ENCODE measurements at regions not wholly inside any gene's neighbourhood (a gene's known extent, or its start where the extent isn't known, plus 50 kb on each side); places are given as distances from the start of the nearest gene placed in this dataset.

DNA sequence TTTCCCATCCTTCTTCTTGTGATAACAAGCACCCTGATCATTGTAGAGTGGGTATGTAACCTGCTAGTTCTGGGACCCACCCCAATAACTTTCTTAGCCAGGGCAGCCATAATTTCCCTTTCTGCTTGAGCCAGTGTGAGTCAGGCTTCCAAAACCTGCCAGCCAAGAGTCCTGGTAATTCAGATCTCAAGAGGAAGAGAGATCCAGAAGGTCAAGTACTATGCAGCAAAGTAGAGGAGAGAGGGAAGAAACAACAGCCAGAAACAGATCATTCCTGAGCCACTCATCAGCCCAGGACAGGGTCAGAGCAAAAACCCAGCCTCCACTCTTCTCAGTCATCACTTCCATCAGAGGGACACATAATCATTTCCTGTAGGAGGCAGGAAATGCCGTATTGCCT is 182.0 kb downstream of the DICER1 start:
- no peaks in the 10 kb centered on the region for H3K36me3 Mint-ChIP-seq
- peaks cover 24% of the 10 kb centered on the region for H3K27me3 Mint-ChIP-seq
- no peak for DNase-seq
- no peak overlapping the region for H3K4me3 Mint-ChIP-seq
- no peaks in the 10 kb centered on the region for H3K4me1 Mint-ChIP-seq
- H3K9me3 Mint-ChIP-seq = no peaks in the 10 kb centered on the region
- no peak overlapping the region for H3K27ac Mint-ChIP-seq
- CTCF ChIA-PET = no interaction called here

DNA sequence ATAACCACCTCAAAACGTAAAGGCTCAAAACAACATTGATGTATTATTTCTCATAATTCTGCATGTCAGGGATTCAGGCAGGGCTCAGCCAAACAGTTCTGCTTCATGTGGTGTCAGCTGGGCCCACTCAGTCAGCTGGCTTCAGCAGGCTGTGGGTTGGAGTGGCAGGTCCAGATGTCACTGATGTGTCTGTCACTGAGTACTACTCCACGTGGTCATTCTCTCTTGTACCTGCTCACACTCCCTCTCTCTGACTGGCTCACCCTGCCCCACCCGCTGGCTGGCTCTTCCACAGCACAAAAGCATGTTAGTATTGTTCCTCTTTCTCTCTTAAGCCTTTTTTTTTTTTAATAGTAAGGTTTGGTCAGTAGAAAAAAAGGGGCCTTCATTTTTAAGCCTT is 182.4 kb downstream of the DICER1 start:
- Mint-ChIP-seq H3K36me3 (no peaks in the 10 kb centered on the region), H3K4me3 (no peak overlapping the region), H3K4me1 (no peaks in the 10 kb centered on the region), H3K27ac (no peak overlapping the region), H3K27me3 (peaks cover 24% of the 10 kb centered on the region), H3K9me3 (no peaks in the 10 kb centered on the region)
- CTCF ChIA-PET = no interaction called here
- DNase-seq = no peak

DNA sequence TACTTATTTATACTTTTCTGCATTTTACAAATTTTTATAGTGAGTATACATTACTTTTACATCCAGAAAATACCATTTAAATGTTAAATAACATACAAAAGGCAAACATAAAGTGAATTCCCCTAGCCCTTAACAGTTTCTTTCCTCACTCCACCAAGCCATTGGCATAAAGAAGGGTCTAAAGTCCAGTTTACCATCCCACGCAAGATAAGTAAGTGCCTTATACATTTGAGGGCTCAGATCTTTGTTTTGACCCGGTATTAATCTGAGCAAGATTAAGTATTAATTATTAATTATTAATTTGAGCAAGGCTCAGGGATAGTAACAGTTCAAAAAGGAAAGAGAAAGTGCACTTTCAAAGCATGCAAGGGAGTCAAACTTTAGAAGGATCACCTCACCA is 182.9 kb downstream of the DICER1 start:
- Mint-ChIP-seq H3K9me3 (no peaks in the 10 kb centered on the region), H3K27ac (no peak overlapping the region), H3K36me3 (no peaks in the 10 kb centered on the region), H3K27me3 (peaks cover 26% of the 10 kb centered on the region), H3K4me1 (no peaks in the 10 kb centered on the region), H3K4me3 (no peak overlapping the region)
- CTCF ChIA-PET = no interaction called here
- no peak for DNase-seq

DNA sequence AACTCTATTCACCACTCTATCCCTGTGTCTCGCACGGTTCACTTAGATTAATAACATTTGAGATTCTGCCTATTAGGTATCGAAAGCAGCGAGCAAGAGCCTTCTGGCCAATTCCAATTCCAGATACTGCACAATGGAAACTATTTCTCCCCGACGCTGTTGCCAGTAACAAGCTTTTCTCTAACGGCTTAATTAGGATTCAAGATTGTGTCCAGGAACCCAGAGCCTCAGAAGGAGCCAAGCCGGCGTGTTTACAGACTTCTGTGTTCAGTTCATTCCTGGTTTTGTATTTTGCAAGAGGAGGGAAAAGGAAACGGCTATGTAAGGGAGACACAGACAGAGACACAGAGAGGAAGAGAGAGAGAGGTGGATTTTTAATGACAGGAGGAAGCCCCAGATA is 185.6 kb downstream of the DICER1 start:
- H3K9me3 Mint-ChIP-seq = no peaks in the 10 kb centered on the region
- peaks cover 27% of the 10 kb centered on the region for H3K27me3 Mint-ChIP-seq
- H3K27ac Mint-ChIP-seq = no peak overlapping the region
- no peak overlapping the region for H3K4me3 Mint-ChIP-seq
- CTCF ChIA-PET = no interaction called here
- H3K36me3 Mint-ChIP-seq = no peaks in the 10 kb centered on the region
- no peaks in the 10 kb centered on the region for H3K4me1 Mint-ChIP-seq
- no peak for DNase-seq

DNA sequence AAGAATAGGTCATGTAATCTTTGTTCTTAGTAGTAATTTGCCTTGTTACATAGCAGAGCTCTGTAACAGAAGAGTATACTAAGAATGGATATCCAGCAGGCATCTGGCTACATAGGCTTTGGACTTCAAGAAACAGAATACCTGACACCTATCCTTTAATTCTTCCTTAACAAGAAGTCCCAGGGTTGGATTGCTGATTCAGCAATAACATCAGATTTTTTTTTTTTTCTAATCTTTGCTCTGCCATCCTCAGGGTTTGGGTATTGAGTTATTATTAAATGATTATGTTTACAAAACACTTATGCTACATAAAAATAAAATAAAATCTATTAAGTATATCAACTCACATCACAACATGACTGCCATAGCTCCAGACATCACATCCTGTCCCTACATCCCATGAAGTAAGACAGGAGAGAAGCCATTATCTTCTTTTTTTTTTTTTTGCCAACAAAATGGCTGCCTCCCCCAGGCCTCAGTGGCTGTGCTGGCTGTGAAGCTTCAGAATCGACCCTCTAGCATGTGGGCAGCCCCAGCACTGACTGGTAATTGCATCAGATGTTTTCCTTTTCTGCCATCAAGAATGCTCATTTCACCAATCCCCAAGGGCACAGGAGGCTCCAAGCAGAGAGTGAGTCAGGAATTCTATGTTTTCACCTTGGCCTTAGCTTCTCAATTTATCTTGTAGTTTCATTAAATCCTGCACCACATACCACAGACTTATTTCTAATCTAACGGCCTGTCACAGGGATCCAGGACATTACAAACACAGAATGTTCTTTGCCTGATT is 186.2 kb downstream of the DICER1 start:
- CTCF ChIA-PET = interaction anchor here (0.6 kb wide), 1 partner anchor 283 kb away, joined by 5 read pairs; no protein-coding TSS in a partner anchor
- DNase-seq = no peak
- H3K9me3 Mint-ChIP-seq = no peaks in the 10 kb centered on the region
- no peak overlapping the region for H3K27ac Mint-ChIP-seq
- H3K36me3 Mint-ChIP-seq = no peaks in the 10 kb centered on the region
- peaks cover 27% of the 10 kb centered on the region for H3K27me3 Mint-ChIP-seq
- no peak overlapping the region for H3K4me3 Mint-ChIP-seq
- H3K4me1 Mint-ChIP-seq = no peaks in the 10 kb centered on the region

DNA sequence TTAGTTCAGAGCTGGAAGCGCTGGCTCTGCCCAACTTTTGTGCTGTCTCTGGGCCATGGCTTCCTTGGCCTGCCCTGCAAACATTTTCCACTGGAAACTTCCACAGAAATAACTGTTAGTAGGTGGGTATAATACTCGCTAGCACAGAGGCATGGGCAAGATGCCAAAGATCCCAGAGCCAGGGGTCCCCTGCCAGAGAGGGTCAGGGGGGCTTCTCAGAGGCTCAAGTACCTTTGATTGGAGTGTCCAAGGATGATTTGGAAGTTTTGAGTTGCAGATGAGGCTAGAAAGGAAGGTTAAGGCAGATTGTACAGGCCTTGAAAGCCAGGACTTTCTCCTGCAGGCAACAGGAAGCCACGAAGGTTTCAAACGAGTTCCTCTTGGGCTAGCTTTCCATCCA is 187.6 kb downstream of the DICER1 start:
- DNase-seq = no peak
- Mint-ChIP-seq H3K9me3 (no peaks in the 10 kb centered on the region), H3K36me3 (no peaks in the 10 kb centered on the region), H3K4me1 (no peaks in the 10 kb centered on the region), H3K27ac (no peak overlapping the region), H3K4me3 (no peak overlapping the region), H3K27me3 (peaks cover 21% of the 10 kb centered on the region)
- CTCF ChIA-PET = interaction anchor here (0.6 kb wide), 1 partner anchor 321 kb away, joined by 3 read pairs; no protein-coding TSS in a partner anchor

DNA sequence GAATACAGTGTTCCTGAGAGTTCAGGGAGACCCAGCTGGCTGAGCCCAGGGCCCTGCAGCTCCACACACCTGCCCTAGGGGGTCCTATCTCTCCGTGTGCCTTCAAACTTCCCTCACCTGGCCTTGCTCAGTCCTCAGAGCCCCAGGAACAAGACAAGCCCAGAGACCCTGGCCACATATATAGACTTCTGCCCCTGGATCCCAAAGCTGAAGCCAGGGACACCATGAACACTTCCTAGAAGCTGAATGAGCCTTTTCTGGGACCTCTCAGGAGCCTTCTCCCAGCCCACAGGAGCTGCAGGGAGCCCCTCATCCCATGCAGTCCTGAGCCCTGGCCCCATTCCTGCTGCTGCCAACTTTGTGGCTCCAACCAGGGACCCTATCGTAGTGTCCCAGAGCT is 190.5 kb downstream of the DICER1 start:
- Mint-ChIP-seq H3K27me3 (peaks cover 27% of the 10 kb centered on the region), H3K4me3 (no peak overlapping the region), H3K9me3 (no peaks in the 10 kb centered on the region), H3K27ac (no peak overlapping the region), H3K36me3 (no peaks in the 10 kb centered on the region), H3K4me1 (no peaks in the 10 kb centered on the region)
- CTCF ChIA-PET = no interaction called here
- DNase-seq = no peak

DNA sequence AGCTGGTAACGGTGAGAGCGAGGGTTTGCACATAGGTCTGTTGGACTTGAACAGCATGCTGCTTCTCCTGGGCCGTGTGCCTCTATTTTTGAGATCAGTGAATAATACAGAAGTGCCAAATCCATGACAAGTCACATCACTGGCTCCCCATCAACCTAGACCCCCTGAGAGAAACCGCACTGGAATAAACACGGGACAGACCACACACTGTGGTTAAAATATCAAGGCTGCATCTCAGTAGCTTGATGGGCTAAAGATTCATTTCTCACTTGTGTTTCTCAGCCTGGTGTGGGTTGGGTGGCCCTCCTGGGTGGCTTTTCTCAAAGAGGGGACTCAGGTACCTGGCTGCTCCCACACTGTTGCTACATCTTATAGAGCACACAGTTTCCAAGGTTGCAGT is 191.0 kb downstream of the DICER1 start:
- H3K27me3 Mint-ChIP-seq = peaks cover 30% of the 10 kb centered on the region
- no peak for DNase-seq
- CTCF ChIA-PET = no interaction called here
- no peaks in the 10 kb centered on the region for H3K9me3 Mint-ChIP-seq
- no peaks in the 10 kb centered on the region for H3K4me1 Mint-ChIP-seq
- no peak overlapping the region for H3K27ac Mint-ChIP-seq
- no peaks in the 10 kb centered on the region for H3K36me3 Mint-ChIP-seq
- H3K4me3 Mint-ChIP-seq = no peak overlapping the region

DNA sequence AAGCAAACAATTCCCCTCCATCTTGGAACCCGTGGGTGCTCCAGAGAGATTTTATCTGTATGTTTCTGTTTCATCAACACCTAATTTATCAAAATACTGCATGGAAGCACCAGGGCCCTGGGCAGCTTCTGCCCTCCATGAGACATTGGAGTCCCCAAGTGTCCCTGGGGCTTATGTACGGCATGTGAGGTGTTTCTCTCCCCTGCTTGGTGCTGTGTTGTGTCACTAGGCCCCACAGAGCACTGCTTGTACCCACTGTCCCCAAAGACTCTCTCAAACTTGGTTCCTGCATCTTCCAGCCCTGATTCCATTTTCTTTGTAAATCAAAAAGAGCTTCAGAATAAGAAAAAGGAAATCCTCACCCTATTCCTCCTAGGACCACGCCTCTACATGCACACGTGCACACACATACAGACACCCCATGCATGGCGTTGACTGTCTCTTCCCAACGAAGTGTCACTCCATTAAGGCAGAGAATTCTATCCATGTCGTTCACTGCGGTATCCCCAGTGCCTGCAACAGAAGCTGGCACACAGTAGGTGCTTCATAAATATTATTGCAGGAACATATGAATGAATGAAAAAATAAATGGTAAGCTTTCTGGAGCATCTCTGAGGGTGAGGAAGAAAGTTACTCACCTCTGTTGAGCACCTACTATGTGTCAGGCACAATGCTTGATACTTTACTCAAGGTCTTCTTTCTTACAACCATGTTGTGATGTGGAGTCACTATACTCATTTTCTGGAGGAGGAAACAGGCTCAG is 191.6 kb downstream of the DICER1 start:
- H3K9me3 Mint-ChIP-seq = no peaks in the 10 kb centered on the region

DNA sequence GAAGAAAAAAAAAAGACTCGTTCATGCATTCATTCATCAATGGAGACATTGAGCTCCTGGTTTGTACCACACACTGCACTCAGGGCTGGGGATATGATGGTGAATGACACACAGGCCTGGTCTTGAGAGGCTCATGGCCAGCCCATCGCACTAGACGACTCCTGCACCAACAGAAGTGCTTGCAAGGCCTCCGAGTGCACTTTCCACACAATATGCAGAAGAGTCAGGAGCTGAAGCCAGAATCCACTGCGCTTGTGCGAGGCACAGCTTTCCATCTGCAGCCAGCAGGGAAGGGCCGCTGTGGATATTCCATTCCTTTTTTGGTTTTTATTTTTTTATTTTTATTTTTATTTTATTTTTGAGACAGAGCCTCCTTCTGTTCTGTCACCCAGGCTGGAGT is 192.4 kb downstream of the DICER1 start:
- no peak overlapping the region for H3K27ac Mint-ChIP-seq
- CTCF ChIA-PET = no interaction called here
- no peaks in the 10 kb centered on the region for H3K36me3 Mint-ChIP-seq
- H3K4me3 Mint-ChIP-seq = no peak overlapping the region
- peaks cover 26% of the 10 kb centered on the region for H3K27me3 Mint-ChIP-seq
- DNase-seq = no peak
- H3K4me1 Mint-ChIP-seq = no peaks in the 10 kb centered on the region
- H3K9me3 Mint-ChIP-seq = no peaks in the 10 kb centered on the region

More for the DNA sequence above, 191.6 kb downstream of the DICER1 start:
- CTCF ChIA-PET = no interaction called here
- Mint-ChIP-seq H3K4me3 (no peak overlapping the region), H3K4me1 (no peaks in the 10 kb centered on the region), H3K27me3 (peaks cover 30% of the 10 kb centered on the region), H3K36me3 (no peaks in the 10 kb centered on the region), H3K27ac (no peak overlapping the region)
- no peak for DNase-seq

DNA sequence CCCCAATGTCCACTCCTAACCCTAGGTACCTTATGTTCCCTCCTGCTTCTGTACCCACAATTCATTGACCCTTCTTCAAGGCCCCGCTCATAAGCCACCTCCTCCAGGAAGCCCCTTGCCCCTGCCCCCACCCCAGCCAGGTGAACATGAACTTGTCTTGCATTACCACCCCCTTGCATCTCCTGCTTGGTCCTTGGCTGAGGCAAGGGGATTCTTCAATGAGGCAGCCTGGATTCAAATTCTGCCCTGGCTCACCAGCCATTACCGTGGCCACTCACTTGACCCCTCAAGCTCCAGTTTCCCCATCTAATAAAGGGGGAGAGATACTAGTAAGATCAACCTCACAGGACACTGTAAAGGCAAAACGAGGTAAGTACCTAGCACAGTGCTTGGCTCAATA is 193.1 kb downstream of the DICER1 start:
- CTCF ChIA-PET = no interaction called here
- Mint-ChIP-seq H3K4me3 (no peak overlapping the region), H3K9me3 (no peaks in the 10 kb centered on the region), H3K36me3 (no peaks in the 10 kb centered on the region), H3K27ac (no peak overlapping the region), H3K4me1 (no peaks in the 10 kb centered on the region), H3K27me3 (peaks cover 20% of the 10 kb centered on the region)
- no peak for DNase-seq

DNA sequence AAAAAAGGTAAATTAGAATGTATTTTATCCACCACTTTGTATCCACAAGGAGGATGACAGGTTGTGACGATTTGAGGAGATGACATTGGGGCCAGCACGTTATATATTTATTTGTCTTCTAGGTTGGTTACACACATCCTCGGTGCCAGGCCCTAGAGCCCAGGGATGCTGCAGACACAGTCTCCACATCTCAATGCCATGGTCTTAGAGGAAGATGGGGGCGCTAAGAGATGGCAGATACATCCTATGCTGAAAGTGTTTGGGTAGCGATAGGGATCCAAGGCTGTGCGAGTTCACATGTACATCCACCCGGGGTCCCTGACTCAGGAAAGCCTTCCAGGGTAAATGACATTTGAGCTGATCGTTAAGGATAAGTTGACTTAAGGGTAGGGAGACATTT is 193.1 kb upstream of the GSC start:
- CTCF ChIA-PET = no interaction called here
- H3K4me1 Mint-ChIP-seq = no peaks in the 10 kb centered on the region
- no peak overlapping the region for H3K27ac Mint-ChIP-seq
- DNase-seq = no peak
- H3K36me3 Mint-ChIP-seq = no peaks in the 10 kb centered on the region
- H3K27me3 Mint-ChIP-seq = peaks cover 20% of the 10 kb centered on the region
- no peak overlapping the region for H3K4me3 Mint-ChIP-seq
- no peaks in the 10 kb centered on the region for H3K9me3 Mint-ChIP-seq

DNA sequence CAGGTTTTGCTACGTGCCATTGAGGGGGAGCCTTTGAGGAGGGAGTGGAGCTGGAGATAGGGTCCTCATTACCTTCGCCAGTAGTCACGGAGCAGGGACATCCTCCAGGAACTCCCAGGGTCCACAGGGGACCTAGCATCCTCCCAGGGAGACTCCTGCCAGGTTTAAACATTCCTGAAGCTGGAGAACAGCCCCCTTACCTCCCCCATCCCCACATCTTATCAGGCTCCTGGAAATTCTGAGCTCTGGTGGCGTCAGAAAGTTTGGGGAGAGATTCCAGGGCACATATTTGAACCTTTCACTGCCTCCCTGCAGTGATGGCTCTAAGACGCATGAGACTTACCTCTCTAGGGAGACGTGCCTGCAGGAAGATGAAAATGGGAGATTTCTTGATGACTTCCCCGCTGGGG is 192.3 kb upstream of the GSC start:
- no peak for DNase-seq
- no peaks in the 10 kb centered on the region for H3K9me3 Mint-ChIP-seq
- H3K4me3 Mint-ChIP-seq = no peak overlapping the region
- H3K27ac Mint-ChIP-seq = no peak overlapping the region
- H3K27me3 Mint-ChIP-seq = peaks cover 18% of the 10 kb centered on the region
- no peaks in the 10 kb centered on the region for H3K36me3 Mint-ChIP-seq
- CTCF ChIA-PET = no interaction called here
- H3K4me1 Mint-ChIP-seq = no peaks in the 10 kb centered on the region

DNA sequence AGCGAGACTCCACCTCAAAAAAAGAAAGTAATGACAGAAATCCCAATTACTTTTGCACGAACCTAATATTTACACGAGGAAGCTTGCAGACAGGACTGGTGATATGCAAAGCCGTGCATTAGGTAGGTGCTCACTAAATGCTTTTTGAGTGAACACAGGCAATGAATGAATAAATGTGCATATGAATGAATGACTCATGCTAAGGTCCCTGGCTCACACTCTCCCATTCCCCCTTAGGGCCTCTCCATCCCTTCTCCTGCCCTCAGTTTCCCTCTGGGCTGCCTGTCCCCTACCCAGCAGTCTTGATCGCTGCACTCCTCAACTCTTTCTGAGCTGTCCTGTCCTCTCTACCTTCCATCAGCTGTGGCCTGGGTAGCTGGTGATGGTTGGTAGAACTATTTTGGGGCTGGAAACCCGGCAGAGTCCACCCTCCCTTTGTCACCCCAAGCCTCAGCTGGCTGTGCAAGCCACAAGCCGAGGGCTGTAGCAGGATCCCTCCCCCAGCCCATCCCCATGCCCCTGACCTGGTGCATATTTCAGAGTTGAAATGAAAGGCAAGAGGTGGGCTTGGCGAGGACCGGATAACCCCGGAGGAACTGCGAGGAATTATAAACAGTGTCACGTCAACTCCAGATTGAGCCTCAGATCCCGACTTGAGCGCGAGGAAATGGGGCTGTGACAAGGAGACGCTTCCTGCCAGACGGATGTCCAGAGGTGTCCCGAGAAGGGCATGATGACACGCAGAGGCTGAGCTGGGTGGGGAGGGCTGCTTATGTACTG is 191.7 kb upstream of the GSC start:
- no peak for DNase-seq
- Mint-ChIP-seq H3K36me3 (no peaks in the 10 kb centered on the region), H3K4me1 (no peaks in the 10 kb centered on the region), H3K27me3 (peaks cover 24% of the 10 kb centered on the region), H3K9me3 (no peaks in the 10 kb centered on the region), H3K27ac (no peak overlapping the region), H3K4me3 (no peak overlapping the region)
- CTCF ChIA-PET = no interaction called here

Data from activated naive CD4-positive, alpha-beta T cell treated with anti-CD3 and anti-CD28 coated beads, Interleukin-2, amount 10 ng/mL, durations not matched to agents 7 days and 5 days (primary cell).